ENCODE measurements at regions not wholly inside any gene's neighbourhood (a gene's known extent, or its start where the extent isn't known, plus 50 kb on each side); places are given as distances from the start of the nearest gene placed in this dataset.
"Not testable (repeated sequence)": the region's sequence is repeated elsewhere in the genome, so short reads cannot be mapped to it uniquely, and the experiment has no call there.

DNA sequence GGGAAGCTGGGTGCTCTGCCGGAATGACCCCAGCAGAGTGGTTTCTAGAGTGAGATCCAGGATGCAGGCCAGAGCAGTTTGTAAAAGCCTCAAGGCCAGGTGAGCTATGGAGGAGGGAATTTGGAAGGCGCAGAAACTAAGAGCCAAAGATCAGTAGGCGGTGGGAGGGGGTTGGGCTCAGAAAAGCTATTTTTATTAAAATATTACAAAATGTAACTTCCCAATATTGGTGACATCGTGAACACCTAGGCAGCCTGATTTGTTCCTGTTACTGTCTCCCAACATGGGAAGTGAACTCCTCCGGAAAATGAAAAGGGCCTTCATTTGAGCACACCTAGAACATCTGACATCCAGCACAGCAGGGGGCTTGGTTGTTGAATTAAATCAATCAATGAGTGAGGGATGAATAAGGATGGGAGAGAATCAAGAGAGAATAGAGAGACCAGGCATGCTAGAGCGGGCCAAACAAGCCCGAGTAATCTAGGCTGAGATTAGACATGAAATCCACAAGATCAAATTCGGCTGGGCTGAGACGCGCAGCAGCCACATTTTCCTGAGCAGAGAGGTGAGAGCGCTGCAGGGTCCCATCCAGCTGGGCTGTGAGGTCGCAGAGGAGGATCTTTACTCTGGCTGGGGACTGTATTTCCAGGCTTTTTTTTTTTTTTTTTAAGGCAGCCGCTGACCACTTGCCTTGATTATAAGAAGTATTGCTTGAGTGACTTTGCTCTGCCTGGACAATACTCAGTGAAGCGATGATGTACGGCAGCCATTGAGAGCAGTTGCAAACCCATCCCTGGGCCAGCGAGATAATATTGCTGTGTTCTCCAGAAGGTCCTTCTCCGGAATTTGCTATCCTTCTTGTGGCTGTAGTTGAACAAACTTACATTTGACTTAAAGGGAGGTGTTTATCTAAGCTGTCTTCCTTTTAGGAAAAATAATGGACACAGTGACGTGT lies 178.0 kb upstream of the KL start:
- TF ChIP-seq, protein P1, sequence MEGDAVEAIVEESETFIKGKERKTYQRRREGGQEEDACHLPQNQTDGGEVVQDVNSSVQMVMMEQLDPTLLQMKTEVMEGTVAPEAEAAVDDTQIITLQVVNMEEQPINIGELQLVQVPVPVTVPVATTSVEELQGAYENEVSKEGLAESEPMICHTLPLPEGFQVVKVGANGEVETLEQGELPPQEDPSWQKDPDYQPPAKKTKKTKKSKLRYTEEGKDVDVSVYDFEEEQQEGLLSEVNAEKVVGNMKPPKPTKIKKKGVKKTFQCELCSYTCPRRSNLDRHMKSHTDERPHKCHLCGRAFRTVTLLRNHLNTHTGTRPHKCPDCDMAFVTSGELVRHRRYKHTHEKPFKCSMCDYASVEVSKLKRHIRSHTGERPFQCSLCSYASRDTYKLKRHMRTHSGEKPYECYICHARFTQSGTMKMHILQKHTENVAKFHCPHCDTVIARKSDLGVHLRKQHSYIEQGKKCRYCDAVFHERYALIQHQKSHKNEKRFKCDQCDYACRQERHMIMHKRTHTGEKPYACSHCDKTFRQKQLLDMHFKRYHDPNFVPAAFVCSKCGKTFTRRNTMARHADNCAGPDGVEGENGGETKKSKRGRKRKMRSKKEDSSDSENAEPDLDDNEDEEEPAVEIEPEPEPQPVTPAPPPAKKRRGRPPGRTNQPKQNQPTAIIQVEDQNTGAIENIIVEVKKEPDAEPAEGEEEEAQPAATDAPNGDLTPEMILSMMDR (IDR thresholded peaks at IDR 0.05; ENCODE audit: insufficient read depth, low read length, poor library complexity, severe bottlenecking), result no peak
- no peaks in the 10 kb centered on the region for H3K36me3 ChIP-seq (ENCODE audit: control insufficient read depth, insufficient read depth, low read length)
- no peak for DNase-seq (ENCODE audit: low read depth)
- H3K27me3 ChIP-seq (ENCODE audit: control insufficient read depth, insufficient read depth, low read length), result no peaks in the 10 kb centered on the region
- H3K4me3 ChIP-seq (ENCODE audit: low read depth, low read length), result no peak overlapping the region

GRCh38 chr13:32838945-32839344 lies 177.3 kb upstream of the KL start:
- TF ChIP-seq, protein P1 (IDR thresholded peaks at IDR 0.05; ENCODE audit: insufficient read depth, low read length, poor library complexity, severe bottlenecking), result no peak
- no peaks in the 10 kb centered on the region for H3K36me3 ChIP-seq (ENCODE audit: control insufficient read depth, insufficient read depth, low read length)
- no peak for DNase-seq (ENCODE audit: low read depth)

DNA sequence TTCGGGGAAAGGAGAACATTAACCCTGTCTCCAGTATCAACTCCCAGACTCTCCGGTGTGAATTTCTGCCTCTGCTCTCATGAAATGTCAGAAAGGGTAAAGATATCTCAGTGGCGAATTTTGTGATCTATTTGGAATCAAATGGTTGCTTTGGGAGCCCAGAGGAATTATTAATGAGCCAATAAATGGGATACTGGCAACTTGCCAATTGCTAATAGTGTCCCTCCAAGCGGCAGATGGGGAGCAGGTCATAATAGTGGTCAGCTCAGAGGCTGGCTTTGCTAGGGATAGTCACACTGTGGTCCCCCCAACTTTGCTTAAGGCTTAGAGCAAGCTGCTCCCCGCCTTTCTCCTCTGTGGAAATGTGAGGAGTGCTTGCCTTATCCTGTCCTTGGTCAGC lies 176.1 kb upstream of the KL start:
- Histone ChIP-seq H3K4me3 (ENCODE audit: low read depth, low read length) (no peak overlapping the region), H3K27me3 (ENCODE audit: control insufficient read depth, insufficient read depth, low read length) (no peaks in the 10 kb centered on the region), H3K36me3 (ENCODE audit: control insufficient read depth, insufficient read depth, low read length) (no peaks in the 10 kb centered on the region)
- TF ChIP-seq, protein P1 (IDR thresholded peaks at IDR 0.05; ENCODE audit: insufficient read depth, low read length, poor library complexity, severe bottlenecking), result no peak
- DNase-seq (ENCODE audit: low read depth), result no peak

More at GRCh38 chr13:32838945-32839344, 177.3 kb upstream of the KL start:
- H3K4me3 ChIP-seq (ENCODE audit: low read depth, low read length), result no peak overlapping the region
- H3K27me3 ChIP-seq (ENCODE audit: control insufficient read depth, insufficient read depth, low read length), result no peaks in the 10 kb centered on the region

DNA sequence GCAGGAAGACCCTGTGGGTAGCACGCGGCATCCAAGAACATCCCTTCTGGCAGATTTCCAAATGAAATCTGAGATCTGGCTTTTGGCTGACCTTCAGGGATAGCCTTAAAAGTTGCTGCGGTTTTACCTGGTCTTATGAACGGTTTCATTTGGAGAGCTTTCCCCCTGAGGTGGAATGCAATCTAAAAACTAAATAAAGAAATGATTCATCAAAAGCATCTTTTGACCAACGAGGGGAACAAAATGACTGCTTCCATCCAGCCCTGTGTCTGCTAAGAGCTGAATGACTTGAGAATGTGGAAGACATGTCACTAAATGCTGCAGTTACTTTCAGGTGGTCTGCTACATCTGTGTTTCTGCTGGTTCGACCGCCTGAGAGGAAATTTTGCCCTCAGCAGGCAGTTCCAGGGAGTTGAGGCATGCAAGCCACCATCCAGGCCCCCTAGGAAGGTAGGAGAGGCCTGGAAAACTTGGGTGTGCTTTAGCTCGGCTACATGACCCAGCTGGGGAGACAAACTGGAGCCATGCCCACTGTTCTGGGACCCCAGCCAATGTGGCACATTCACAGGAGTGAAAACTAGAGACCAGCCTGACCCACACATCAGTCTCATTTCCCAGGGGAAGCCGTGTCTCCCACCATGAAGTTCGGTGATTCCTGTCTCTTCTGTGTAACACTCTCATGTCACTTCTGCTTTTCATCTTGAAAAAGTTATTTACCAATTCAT lies 175.1 kb upstream of the KL start:
- Histone ChIP-seq H3K4me3 (ENCODE audit: low read depth, low read length) (no peak overlapping the region), H3K27me3 (ENCODE audit: control insufficient read depth, insufficient read depth, low read length) (no peaks in the 10 kb centered on the region), H3K36me3 (ENCODE audit: control insufficient read depth, insufficient read depth, low read length) (no peaks in the 10 kb centered on the region)
- DNase-seq (ENCODE audit: low read depth), result no peak
- TF ChIP-seq, protein P1 (IDR thresholded peaks at IDR 0.05; ENCODE audit: insufficient read depth, low read length, poor library complexity, severe bottlenecking), result no peak

GRCh38 chr13:32845952-32846950 lies 170.0 kb upstream of the KL start:
- Histone ChIP-seq H3K4me3 (ENCODE audit: low read depth, low read length) (no peak overlapping the region), H3K27me3 (ENCODE audit: control insufficient read depth, insufficient read depth, low read length) (no peaks in the 10 kb centered on the region), H3K36me3 (ENCODE audit: control insufficient read depth, insufficient read depth, low read length) (no peaks in the 10 kb centered on the region)
- TF ChIP-seq, protein P1 (IDR thresholded peaks at IDR 0.05; ENCODE audit: insufficient read depth, low read length, poor library complexity, severe bottlenecking), result no peak
- no peak for DNase-seq (ENCODE audit: low read depth)

DNA sequence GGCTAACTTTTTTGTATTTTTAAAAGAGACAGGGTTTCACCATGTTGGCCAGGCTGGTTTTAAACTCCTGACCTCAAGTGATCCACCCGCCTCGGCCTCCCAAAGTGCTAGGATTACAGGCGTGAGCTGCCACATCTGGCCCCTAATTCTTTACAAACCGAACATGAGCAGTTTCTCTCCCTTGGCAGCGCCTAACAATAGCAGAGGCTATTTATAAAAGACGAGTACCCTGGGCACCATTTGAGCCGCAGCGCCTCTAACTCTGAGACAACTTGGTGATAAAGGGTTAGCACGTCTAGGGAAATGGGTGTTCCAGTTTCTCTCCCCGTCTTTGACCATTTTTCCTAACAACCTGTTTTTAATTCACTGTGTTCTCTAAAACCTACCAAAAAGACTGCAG lies 168.2 kb upstream of the KL start:
- not testable (repeated sequence) for DNase-seq (ENCODE audit: low read depth); H3K36me3 ChIP-seq (ENCODE audit: control insufficient read depth, insufficient read depth, low read length)

More for the DNA sequence above, 168.2 kb upstream of the KL start:
- not testable (repeated sequence) for H3K27me3 ChIP-seq (ENCODE audit: control insufficient read depth, insufficient read depth, low read length); H3K4me3 ChIP-seq (ENCODE audit: low read depth, low read length)

Data from kidney epithelial cell (primary cell).